ENCODE measurements at regions not wholly inside any gene's neighbourhood (a gene's known extent, or its start where the extent isn't known, plus 50 kb on each side); places are given as distances from the start of the nearest gene placed in this dataset.

DNA sequence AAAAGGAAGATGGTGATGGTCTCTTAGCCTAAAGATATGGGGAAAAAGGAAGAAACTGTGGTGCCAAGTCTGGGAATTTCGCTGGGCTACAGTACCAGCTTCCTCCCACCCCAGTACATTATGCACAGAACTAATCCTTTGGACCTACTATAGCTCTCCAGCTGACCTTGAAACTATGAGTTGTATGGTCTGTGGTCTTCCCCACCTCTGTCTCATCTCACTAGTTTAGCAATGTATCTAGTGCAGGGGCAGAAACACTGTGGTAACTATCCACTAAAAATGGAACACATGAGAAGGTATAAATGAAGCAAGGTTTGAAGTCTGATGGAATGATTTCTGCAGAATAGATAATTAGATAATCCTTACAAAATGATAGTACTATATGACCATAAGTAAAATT, 190.4 kb upstream of the CCDC150 start:
- DNase-seq, result no peak

DNA sequence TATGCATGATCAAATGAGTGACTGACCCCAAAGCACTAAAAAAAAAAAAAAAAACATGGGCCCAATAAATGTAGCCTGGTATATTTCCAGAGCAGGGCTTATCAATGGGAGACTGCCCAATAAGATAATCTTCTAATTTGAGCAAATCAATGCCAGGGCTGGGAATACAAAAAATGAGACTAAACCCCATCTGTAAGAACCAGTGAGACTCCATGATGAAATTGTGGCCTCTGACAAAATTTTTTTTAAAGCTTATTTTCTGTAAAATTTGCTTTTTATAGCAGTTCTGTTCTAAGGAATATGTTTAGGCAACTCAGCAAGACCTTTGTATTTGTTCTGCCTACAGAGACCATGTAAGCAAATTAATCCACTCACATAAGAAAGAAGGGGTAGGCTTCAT, 186.8 kb upstream of the CCDC150 start:
- DNase-seq, result no peak

DNA sequence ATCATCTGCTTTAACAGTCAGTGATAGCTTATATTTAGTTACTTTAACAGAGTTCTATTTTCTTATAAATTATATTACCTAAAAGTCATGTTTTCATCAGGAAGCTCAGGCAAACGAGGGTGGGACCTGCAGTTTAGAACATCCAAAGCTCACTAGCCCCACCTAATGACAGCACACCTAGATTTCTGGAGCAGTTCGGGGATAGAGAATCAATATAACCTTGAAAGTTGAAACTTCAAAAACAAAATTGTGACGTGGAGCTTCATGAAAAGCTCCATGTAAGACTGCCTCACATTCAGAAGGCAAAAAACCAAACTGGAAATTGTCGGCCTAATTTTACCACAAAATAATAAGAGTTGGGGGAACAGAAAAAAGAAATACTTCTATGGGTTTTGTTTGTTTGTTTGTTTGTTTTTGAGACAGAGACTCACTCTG, 185.9 kb upstream of the CCDC150 start:
- DNase-seq, result peak; percentile 47

DNA sequence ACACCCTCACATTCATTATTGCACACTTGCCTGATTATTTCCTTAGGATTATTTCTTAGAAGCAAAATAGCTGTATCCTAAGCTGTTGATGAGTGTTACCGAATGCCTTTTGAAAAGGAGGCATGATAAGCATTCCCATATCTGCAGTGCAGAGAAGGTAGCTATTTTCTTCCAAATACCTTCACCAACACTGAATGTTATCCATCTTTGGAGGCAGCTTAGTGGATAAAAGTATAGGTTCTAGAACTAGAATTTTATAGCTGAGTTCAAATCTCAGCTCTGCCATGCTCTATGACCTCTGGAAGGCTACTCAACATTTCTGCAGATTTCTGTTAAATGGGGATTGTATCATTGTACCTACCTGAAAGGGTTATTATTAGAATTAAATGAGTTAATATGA, 185.0 kb upstream of the CCDC150 start:
- DNase-seq, result no peak

DNA sequence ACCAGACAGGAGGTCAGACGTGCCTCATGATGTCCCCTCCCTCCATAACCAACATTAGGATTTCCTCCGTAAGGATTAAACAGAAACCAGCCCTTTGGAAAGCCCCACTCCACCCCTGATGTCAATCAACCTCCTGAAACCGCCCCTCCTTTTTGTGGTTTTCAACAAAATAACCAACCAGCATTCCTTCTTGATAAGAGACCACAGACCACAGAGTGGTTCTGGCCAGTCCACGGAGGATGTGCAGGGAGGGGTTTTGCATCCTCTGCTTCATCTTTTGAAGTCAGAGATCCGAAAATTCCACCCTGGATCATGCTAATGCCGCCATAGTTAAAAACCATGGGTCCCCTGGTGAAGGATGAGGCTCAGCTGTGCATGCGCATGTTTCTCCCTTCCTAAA, 180.0 kb upstream of the CCDC150 start:
- DNase-seq, result peak; percentile 35

DNA sequence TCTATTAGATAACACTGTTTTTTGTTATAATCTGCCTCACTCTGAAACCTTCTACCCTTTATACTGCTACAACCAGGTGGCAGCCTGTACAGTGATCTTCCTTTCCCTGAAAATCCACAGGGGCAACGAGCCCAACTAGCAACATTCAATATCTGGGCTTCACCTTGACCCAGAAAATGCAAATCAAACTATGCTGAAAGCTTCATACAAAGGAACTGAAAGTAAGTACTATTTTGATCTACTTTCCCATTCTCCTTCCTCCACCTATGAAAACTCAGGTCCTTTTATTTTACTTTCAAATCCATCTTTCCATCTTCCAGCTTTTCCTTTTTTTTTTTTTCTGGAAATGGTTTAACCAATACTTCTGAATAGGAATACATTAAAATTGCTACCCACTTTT, 175.8 kb upstream of the CCDC150 start:
- no peak for DNase-seq

DNA sequence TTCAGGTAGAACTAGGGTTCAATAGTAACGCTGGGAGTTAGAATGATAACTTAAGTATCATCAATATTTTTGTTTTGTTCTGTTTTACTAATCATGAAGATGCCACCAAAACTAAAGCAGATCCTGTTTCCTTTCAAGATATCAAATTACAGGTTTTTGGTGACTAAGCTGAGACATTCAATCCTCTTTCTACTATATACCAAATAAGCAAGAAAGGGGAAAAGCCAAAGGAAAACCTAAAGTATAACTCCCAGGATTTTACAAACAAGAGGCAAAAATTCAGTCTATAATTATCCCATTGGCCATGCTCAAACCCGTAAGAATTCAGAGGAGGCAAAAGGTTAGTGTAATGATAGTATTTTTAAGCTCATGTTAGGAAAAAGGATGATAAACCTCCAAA, 175.2 kb upstream of the CCDC150 start:
- DNase-seq, result no peak

DNA sequence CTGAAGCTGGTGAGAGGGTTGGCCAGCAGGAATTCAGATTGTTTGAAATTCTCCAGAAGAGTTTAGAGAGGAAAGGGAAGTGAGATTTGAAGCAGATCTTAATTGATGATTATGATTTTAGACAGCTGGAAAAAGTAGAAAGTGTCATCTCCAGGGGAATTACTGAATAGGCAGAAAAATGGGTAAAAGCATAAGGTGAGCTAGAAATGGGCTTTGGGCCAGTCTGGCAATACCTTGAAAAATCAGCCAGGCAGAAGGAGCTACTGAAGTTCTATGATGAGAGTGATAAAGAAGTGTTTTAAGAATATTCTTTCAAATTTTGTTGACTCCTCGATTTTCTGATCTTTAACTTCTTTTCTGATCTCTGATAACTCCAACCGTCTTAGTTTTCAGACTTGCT, 172.9 kb upstream of the CCDC150 start:
- peak; percentile 65 for DNase-seq

DNA sequence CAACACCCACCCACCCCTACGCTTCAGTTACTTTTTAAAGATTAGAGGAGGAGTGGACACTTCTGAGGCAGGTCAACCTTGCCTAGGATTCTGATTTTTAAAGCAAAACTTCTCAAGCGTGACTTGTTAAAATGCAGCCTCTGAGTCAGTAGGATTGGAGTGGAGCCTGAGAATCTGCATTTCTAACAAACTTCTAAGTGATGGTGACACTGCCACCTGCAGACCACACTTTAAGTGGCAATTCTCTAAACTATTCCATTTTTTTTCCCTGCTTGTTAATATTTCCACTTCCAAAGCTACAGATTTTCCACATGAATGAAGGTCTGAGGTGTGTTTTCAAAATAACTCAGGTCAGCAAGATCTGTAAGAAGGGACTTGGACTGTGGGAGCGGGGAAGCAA, 171.1 kb upstream of the CCDC150 start:
- DNase-seq, result no peak

DNA sequence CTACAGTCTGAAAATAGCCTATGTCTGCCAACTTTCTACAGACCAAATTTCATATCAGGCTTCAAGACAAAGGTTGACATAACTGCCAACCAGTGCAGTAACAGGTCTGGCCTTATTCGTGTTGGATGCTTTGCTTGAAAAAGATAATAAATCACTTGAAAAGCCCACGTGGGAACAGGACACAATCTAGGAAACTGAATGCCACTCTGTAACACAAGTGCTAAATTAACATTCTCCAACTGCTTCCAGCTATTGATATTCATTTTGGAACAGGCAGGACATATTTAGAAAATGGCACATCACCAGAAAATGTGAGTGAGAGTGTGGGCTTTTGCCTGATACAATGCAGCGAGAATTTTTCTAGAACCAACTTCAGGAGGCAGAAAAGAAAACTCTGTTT, 165.9 kb upstream of the CCDC150 start:
- DNase-seq, result no peak

DNA sequence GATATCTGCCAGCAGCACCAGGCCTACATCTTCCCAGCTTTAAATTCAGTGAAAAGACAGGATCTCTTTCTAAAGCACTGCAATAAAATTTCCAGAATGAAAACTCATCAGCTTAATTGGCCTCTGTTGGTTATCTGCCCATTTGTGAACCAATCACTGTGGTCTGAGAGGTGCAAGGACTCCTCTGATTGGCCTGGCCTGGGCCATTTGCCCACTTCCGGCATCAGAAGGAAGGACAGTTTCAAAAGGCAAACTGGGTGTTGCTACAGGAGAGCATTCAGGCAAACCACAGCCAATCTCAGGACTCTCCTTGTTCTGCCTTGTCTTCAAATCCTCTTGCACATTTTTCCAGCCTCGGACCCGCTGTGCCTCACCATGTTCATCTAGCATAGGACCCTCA, 163.9 kb upstream of the CCDC150 start:
- no peak for DNase-seq

DNA sequence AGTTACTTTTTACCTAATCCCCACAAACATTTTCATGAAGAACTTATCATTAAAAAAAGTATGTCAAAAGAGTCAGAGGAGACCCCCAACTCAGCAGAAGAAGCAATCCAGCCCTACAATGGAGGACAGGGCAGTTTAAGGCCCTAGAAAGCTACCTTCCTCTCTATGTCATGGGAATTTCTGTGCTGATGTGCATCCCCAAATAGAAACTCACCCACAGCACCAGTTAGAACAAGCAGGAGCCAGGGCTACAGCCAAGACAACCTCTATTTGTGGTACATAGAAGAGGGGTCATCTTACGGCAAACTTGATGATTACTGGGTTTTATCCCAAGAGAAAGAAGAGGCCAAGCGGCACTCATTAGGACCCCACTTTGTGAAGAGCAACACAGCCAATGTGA, 160.9 kb upstream of the CCDC150 start:
- no peak for DNase-seq

DNA sequence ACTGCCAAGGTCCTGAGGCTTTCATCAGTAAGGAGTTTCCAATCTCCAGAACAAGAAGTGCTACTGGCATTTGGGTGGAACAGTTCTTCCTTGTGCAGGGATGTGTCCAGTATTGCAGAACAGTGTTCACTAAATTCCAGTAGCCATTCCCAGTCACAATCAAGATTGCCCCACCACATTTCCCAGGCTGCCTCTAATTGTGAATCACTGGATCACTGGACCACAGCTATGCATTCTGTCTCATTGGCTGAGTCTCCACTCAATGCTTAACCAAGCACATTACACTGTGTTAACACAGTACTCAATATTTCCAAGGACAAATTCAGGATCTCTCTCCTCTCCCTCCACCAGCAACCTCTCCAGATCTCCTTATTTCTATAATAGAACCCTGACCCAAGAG, 160.2 kb upstream of the CCDC150 start:
- DNase-seq, result no peak

DNA sequence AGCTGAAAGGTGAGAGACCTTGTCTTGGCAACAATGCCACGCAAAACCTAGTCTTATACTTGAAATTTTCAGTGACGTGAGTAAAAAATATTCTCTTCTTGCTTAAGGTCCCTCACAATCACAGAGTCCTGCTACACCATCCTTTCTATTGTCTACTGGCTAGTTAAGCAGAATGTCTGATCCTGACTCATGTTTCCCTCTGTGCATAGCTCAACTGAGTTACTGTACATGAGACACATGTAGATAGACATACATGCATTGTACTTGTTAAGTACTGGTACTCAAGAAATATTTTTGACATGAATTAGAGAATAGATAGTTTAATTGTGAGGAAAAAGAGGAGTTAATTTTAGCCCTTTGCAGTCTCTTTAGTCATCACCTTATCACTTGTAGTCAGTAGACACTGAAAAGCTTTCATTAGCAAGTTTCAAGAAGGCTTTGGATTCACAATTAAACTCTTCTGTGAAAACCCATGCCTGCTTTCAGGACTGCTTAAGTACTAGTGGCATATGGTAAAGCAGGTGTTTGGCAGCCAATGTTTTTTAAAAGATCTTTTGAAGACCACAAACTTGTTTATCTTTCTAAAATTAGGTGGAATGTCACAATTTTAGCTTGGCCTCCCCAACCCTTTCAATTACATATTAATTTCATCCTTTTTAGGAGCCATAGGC, 158.7 kb upstream of the CCDC150 start:
- DNase-seq, result peak; percentile 71

DNA sequence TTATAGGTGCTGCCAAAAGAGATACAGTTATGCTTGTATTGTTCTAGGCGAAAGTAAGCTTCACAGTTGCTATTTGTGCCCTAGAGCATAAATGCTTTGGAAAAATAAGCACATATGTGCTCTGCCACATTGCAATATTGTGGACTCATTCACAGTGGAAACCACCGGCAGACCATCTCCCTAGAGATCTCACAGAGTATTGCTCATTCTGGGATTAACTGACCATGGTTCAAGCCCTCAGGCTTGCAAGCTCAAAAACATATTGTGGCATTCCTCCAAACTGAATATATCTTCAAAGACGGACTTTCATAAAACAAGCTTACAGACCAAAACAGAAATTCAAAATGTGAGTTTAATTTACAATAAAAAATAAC, 158.2 kb upstream of the CCDC150 start:
- no peak for DNase-seq

DNA sequence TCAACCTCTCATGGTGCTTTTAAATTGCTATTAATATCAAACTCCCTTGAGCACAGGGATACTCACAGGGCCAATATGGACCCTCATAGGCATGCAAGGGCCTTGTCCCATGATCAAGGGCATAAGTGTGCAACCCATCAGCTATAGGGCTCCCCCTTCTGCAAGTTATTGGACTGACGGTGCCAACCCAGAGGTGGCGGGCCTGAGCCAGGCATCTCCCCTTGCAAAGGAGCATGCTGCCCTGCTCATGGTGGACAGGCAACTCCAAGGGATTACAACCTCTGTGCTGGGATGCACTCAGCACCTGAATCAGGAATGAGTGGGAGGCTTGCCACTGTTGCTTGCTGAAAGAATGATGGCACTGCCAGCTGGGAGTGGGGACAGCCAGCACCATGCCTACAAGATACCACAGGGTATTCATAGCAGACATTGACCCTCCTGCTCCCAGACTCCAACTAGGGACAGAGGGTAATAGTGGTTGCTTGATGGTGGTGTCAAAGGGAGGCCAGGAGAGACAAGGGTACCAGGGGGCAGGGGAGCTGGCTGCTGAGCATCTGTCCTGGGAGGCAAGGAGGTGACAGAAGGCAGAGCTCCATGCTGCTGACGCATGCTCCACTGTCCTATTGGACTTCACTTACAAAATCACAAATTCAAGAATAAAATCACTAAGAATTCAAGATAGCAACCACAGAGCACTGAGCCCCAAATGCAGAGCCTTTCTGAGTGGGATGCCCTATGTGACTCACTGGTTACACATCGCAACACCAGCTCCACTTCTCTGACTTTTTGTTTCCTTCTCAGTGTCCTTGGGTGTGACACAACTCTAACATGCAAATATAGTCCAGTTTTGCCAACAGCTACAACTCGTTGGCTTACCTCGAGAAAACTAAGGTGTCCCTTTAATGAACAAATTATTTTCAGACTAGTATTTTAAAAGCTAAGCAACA, 157.1 kb upstream of the CCDC150 start:
- DNase-seq, result no peak

DNA sequence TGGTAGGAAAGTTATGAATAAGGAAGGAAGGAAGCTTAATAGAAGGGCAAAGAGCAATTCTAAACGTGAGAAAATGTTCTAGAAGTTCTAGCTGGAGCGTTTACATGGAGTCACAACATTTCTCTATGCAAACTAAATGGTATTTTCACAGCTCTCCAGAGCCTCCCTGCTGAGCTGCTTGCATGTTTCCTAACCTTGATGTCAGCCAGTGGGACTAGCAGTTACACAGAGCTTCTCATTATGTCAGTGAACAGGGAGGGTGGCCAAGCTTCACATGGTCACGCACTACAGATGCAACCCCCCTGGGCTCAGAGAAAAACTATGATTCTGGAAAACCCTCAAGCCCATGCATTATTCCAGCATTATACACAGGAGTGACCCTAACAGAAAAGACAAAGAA, 153.4 kb upstream of the CCDC150 start:
- no peak for DNase-seq

DNA sequence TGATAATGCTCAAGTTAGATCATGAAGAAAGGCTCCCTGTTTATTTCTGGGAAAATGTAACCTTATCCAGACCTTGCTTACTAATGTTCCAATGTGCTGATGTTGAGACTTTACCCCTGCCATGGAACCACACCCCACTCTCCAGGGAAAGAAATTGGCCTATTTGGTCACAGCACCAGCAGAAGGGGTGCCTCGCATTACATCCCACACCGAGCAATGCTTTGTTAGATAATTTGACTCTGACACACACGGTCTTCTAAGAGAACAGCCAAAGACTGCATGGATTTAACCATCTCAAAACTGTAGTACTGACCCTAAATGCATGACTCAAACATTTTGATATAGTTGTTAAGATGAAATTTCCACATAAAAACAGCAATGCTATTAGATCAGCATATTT, 152.1 kb upstream of the CCDC150 start:
- no peak for DNase-seq

DNA sequence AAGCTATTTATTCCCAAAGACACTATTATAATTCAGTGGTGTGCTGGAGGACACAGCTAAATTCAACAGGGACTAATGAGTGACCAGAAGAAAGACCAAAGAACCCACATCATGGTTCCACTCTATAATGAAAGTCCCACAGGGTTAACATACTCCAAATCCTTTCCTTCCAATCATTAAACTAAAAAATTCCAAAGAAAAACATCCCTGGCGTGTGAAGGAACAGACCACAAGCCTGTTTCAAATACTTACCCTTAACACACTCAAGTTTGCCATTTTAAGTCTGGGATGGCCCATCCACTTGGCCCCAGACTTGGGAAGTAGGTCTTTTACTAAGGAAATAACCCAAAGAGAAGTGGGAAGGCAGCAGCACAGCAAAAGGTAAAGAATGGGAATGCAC, 150.1 kb upstream of the CCDC150 start:
- no peak for DNase-seq

DNA sequence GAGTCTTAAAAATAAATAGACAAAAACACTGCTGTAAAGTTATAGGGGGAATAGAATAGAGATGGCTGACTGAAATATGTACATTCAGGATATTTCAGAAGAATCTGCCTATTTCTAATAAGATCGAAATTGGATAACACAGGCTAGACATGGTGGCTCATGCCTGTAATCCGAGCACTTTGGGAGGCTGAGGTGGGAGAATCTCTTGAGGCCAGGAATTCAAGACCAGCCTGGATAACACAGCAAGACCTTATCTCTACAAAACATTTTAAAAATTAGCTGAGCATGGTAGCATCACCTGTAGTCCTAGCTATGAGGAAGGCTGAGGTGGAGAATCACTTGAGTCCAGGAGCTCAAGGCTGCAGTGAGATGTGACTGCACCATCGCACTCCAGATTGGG, 146.6 kb upstream of the CCDC150 start:
- no peak for DNase-seq

DNA sequence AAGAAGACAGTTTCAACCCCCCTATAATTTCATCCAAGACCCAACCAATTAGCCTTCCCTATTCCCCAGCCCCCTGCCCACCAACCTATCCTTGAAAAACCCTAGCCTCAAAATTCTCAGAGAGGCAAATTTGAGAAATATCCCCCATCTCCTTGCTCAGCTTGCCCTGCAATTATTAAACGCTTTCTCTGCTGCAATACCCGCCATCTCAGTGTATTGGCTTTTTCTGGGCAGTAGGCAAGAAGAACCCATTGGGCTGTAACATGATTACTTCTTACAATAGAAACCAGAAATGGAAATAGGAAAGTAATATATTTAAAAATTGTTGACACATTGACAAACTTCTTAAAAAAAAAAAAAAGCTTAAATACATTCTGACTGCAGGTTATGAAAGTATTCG, 140.6 kb upstream of the CCDC150 start:
- no peak for DNase-seq

DNA sequence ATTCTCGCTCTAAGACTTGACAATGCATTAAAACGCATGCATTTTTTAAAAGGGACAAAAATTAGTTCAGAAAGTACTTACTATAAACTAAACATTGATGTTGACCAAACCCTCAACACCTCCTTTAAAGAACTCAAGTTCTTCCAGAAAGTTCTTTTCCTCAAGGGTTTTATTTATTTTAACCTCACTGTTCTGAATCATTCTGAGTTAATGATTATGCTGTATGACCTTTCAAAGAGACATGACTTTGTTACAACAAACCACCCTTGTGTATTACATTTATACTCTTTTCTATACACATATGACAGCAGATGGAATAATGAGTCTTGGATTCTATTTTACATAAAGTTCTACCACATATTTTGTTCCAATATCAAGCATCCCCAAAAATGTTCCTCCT, 139.8 kb upstream of the CCDC150 start:
- no peak for DNase-seq

DNA sequence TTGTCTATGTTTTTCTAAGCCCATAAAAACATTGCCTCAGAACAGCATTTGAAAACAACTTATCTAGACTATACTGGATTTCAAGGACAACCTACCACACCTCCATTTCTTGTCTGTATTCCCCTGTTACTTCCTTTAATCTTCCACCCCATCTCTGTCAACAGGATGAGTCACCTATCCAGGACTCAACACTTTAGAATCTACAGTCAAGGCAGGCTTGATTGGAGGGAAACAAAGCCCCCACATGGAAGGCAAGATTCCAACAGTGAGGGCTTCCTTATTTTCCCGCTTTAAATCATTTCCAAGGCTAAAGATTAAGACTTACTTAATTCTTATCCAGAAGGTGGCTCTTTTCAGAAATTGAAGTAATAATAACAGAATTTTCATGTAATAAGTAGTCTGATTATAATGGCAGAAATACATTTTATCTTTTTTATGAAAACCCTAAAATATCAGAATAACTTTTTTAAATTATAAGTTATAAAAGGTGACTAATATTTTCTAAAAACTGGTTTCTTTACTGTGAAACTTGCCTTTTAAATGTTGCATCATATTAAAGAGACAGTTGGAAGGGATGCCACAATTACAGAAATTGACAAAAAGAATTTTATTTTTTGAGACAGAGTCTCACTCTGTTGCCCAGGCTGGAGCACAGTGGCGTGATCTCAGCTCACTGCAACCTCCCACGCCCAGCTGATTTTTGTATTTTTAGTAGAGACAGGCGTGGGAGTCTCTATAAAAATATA, 138.7 kb upstream of the CCDC150 start:
- DNase-seq, result no peak

DNA sequence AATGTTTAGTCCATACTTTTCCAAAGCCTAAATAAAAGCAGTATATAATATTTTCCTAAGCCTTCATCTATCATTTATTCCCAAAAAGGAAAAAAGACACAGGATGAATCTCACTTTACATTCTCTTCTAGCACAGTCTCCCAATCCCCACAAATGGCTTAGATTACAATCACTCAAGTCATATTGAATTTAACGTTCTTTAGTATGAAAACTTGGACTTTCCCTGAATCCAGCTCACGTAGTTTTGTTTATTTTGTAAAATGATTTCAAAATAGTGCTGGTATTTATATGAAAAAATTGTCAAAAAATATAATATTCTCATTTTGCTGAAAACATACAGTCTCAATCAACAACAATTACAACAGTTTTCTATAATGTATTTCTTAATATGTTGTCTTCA, 137.7 kb upstream of the CCDC150 start:
- DNase-seq, result no peak

Measured in RPMI8226 (cell line).